ENCODE measurements at regions not wholly inside any gene's neighbourhood (a gene's known extent, or its start where the extent isn't known, plus 50 kb on each side); places are given as distances from the start of the nearest gene placed in this dataset.

GRCh38 chr7:51995596-51996179 is 679.1 kb upstream of the COBL start:
- no peak for TF ChIP-seq CTCF (IDR thresholded peaks at IDR 0.05; ENCODE audit: low read length)
- no peak for TF ChIP-seq EZH2 (IDR thresholded peaks at IDR 0.05; ENCODE audit: borderline replicate concordance, low read length)

Data from OCI-LY1 (cell line).